HEK293 (cell line): ENCODE measurements at regions not wholly inside any gene's neighbourhood (a gene's known extent, or its start where the extent isn't known, plus 50 kb on each side); places are given as distances from the start of the nearest gene placed in this dataset.

Experiments used
- TCF7L2 ChIP-seq: IDR thresholded peaks from 2 replicates; pipeline ENCODE4 v1.6.1; 2011; ENCODE audit warnings: low read depth, mild to moderate bottlenecking, inconsistent platforms, low read length, moderate library complexity, borderline replicate concordance
- ZFP3 ChIP-seq: fragments of 450-650 bp; formaldehyde crosslinking; IDR thresholded peaks from 2 replicates; pipeline ENCODE4 v1.5.1; 2016; ENCODE audit warnings: low read depth, missing biosample characterization, missing genetic modification characterization

DNA sequence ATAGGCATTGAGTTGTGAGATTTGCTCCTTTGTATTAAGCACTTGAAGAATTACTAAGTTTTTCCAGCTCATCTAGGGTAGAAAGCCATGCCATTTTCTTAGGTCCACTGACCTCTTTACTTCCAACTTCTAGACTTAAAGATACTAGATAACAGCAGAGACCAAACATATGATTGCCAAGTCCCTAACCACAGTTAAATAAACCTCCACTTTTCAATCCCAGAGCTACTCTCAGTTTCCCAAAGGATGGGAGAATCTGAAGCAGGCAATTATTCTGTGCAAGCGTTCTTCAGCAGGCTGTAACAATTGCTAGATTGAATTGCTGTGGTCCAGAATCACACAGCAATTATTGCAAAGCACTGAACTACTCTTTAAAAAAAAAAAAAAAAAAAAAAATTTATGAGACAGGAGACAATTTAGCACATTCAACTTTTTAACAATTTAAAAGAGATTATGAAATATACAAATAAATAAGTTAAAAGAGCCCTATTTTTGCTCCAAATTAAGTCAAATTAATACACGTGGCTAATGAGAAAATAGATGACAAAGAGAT, 104.0 kb upstream of the PRSS16 start:
- TF ChIP-seq TCF7L2 (no peak), ZFP3 (tag by site-specific recombination) (no peak)
